Sciatic nerve (tissue), 2 donors: ENCODE measurements at regions not wholly inside any gene's neighbourhood (a gene's known extent, or its start where the extent isn't known, plus 50 kb on each side); places are given as distances from the start of the nearest gene placed in this dataset.
A peak's percentile ranks its signal among the peaks of the same experiment; 100 is the strongest.

Source experiments
- ATAC-seq: fragments of 200-7000 bp; cut with Tn5 transposase; one replicate; pipeline ENCODE4 v1.9.1; 2020; ENCODE audit warnings: mild to moderate bottlenecking, moderate library complexity
- DNase-seq: peaks from one replicate; pipeline ENCODE4 v3.0.0-alpha.2; 2020; ENCODE audit warnings: low spot score
- intact Hi-C: fragments of 100-400 bp; cut with DNase I; formaldehyde crosslinking; loops from one replicate; pipeline ENCODE4 v1.14.2; 2022
- donor health status: DM: no; HTN: no; CAD: no.
- donor health status: DM: no; HTN: no; CAD: no.

GRCh38 chr13:61712621-61713020, 297.0 kb upstream of the PCDH20 start:
- DNase-seq, result no peak
- ATAC-seq, result no peak
- intact Hi-C loops, result no loop called here

- ATAC-seq (no peak), DNase-seq (no peak)
- intact Hi-C loops, result no loop called here
Measured at GRCh38 chr13:61709258-61709657, 293.6 kb upstream of the PCDH20 start.

- DNase-seq, result no peak
- no peak for ATAC-seq
- intact Hi-C loops, result no loop called here
Measured at GRCh38 chr13:61706899-61707298, 291.2 kb upstream of the PCDH20 start.

GRCh38 chr13:61700620-61701019, 285.0 kb upstream of the PCDH20 start:
- ATAC-seq, result no peak
- intact Hi-C loops, result no loop called here
- DNase-seq, result no peak

GRCh38 chr13:61700181-61700580, 284.5 kb upstream of the PCDH20 start:
- ATAC-seq, result no peak
- DNase-seq, result no peak
- intact Hi-C loops, result no loop called here

- DNase-seq, result no peak
- intact Hi-C loops, result no loop called here
- no peak for ATAC-seq
Measured at GRCh38 chr13:61696676-61697075, 281.0 kb upstream of the PCDH20 start.

GRCh38 chr13:61695147-61695546, 279.5 kb upstream of the PCDH20 start:
- intact Hi-C loops, result no loop called here
- DNase-seq (no peak), ATAC-seq (no peak)

GRCh38 chr13:61692691-61693090, 277.0 kb upstream of the PCDH20 start:
- intact Hi-C loops, result no loop called here
- no peak for ATAC-seq
- no peak for DNase-seq

GRCh38 chr13:61685682-61686012, 270.0 kb upstream of the PCDH20 start:
- DNase-seq, result no peak
- ATAC-seq, result no peak
- intact Hi-C loops, result no loop called here

GRCh38 chr13:61684976-61685681, 269.5 kb upstream of the PCDH20 start:
- DNase-seq (no peak), ATAC-seq (no peak)
- intact Hi-C loops, result no loop called here

GRCh38 chr13:61672756-61673155, 257.1 kb upstream of the PCDH20 start:
- no peak for ATAC-seq
- no peak for DNase-seq
- intact Hi-C loops, result no loop called here

GRCh38 chr13:61670384-61671161, 254.9 kb upstream of the PCDH20 start:
- ATAC-seq (no peak), DNase-seq (no peak)
- intact Hi-C loops, result no loop called here

- intact Hi-C loops, result no loop called here
- peak; percentile 50 for ATAC-seq
Measured at GRCh38 chr13:61664801-61665705, 249.4 kb upstream of the PCDH20 start.

GRCh38 chr13:61654481-61654880, 238.8 kb upstream of the PCDH20 start:
- intact Hi-C loops, result no loop called here
- no peak for DNase-seq
- ATAC-seq, result no peak

More at GRCh38 chr13:61664801-61665705, 249.4 kb upstream of the PCDH20 start:
- no peak for DNase-seq

- DNase-seq (no peak), ATAC-seq (no peak)
- intact Hi-C loops, result no loop called here
Measured at GRCh38 chr13:61648547-61648946, 232.9 kb upstream of the PCDH20 start.

GRCh38 chr13:61612192-61612591, 196.5 kb upstream of the PCDH20 start:
- ATAC-seq (no peak), DNase-seq (no peak)
- intact Hi-C loops, result no loop called here

- no peak for DNase-seq
- intact Hi-C loops, result no loop called here
- no peak for ATAC-seq
Measured at GRCh38 chr13:61608138-61608537, 192.5 kb upstream of the PCDH20 start.

- DNase-seq, result no peak
- intact Hi-C loops, result no loop called here
- peak; percentile 44 for ATAC-seq
Measured at GRCh38 chr13:61600360-61601033, 184.8 kb upstream of the PCDH20 start.

GRCh38 chr13:61592489-61592888, 176.8 kb upstream of the PCDH20 start:
- no peak for ATAC-seq
- DNase-seq, result no peak
- intact Hi-C loops, result no loop called here
